KMS-11 (cell line): ENCODE measurements at regions not wholly inside any gene's neighbourhood (a gene's known extent, or its start where the extent isn't known, plus 50 kb on each side); places are given as distances from the start of the nearest gene placed in this dataset.
"Not testable (repeated sequence)": the region's sequence is repeated elsewhere in the genome, so short reads cannot be mapped to it uniquely, and the experiment has no call there.

Experiments used
- H2AFZ ChIP-seq: fragments of 200-600 bp; sonication (generic); 2 replicates; pipeline ENCODE4 v1.6.1; 2016; ENCODE audit warnings: antibody characterized with exemption, mixed run types, low read depth
- H3K27ac ChIP-seq: fragments of 200-600 bp; sonication (generic); 2 replicates; pipeline ENCODE4 v1.6.1; 2016; ENCODE audit warnings: mild to moderate bottlenecking, mixed run types
- H3K27me3 ChIP-seq: fragments of 200-600 bp; sonication (generic); 2 replicates; pipeline ENCODE4 v1.6.1; 2017; ENCODE audit warnings: mild to moderate bottlenecking, low read depth, mixed run types, moderate library complexity; ENCODE audit not compliant: insufficient read depth
- H3K36me3 ChIP-seq: fragments of 200-600 bp; sonication (generic); 2 replicates; pipeline ENCODE4 v1.6.1; 2017; ENCODE audit warnings: mild to moderate bottlenecking, mixed run types; ENCODE audit not compliant: insufficient read depth
- H3K4me1 ChIP-seq: fragments of 200-600 bp; sonication (generic); 2 replicates; pipeline ENCODE4 v1.6.1; 2016; ENCODE audit warnings: mild to moderate bottlenecking, low read depth, mixed run types; ENCODE audit not compliant: poor library complexity, severe bottlenecking
- H3K4me2 ChIP-seq: fragments of 200-600 bp; sonication (generic); 2 replicates; pipeline ENCODE4 v1.7.0; 2016; ENCODE audit warnings: mild to moderate bottlenecking, mixed run types
- H3K4me3 ChIP-seq: fragments of 200-600 bp; sonication (generic); IDR thresholded peaks from 2 replicates; pipeline ENCODE4 v1.6.1; 2017; ENCODE audit warnings: low read depth, low read length, mixed read lengths; ENCODE audit not compliant: insufficient read depth
- H3K79me2 ChIP-seq: fragments of 200-600 bp; sonication (generic); 2 replicates; pipeline ENCODE4 v1.6.1; 2016; ENCODE audit warnings: low read depth, mixed run types; ENCODE audit not compliant: insufficient read depth
- H3K9ac ChIP-seq: fragments of 200-600 bp; sonication (generic); 2 replicates; pipeline ENCODE4 v1.6.1; 2016; ENCODE audit warnings: mild to moderate bottlenecking, mixed run types
- H4K20me1 ChIP-seq: fragments of 200-600 bp; sonication (generic); 2 replicates; pipeline ENCODE4 v1.6.1; 2016; ENCODE audit warnings: mild to moderate bottlenecking, mixed run types; ENCODE audit not compliant: insufficient read depth
- TF ChIP-seq, protein P1 (sequence below): fragments of 200-600 bp; sonication (generic); conservative IDR thresholded peaks from 2 replicates; pipeline ENCODE4 v1.6.1; 2017; ENCODE audit warnings: low read depth, mild to moderate bottlenecking, antibody characterized with exemption, low read length, moderate library complexity, mixed read lengths

DNA sequence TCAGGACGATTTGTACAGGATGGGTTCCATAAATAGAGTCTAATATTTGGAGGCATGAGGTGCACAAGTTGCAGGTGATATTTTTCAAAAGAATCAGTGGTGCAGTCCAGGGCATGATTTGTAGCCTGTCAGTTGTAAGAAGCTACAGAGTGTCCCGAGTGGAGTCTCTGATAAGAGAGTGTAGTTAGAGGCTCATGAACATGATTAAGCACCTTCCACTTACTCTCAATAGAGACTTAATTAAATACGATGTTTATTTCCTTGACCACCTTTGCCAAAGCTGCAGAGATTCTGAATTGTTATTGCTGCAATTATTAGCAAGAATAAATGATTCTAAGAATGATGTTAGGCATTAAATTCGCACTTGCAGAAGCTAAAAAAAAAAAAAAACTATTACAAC, 218.4 kb upstream of the LRTM1 start:
- no peak overlapping the region for H3K4me3 ChIP-seq
- no peak overlapping the region for H2AFZ ChIP-seq

DNA sequence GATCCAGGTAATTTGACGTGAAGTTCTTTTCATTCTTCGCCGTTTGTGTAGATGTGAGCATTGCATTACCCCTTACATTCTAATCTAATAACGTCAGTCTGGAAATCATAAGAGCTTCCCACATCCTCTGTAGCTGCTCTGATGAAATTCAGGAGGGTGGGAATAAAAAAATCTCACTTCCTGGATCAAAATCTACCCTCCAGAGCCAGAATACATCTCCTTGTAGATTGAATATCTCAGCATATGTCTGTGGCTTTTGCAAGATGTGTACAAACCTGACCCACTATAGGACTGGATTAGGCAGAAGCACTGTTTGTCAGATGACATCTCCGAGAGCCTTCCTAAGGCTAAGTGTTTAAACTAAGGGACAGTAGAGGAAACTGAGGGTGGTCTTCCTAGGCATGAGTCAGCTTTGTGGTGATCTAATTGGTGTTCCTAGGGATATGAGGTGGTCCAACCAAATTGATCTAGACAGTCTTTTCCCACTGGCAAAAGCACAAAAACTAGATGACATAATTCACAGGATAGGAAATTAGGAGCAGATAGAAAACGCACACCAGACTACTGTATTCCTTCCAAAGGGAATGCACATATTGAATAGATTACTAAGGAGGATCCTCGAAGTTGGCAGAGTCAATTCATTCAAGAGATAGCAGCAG, 216.3 kb upstream of the LRTM1 start:
- TF ChIP-seq, protein P1, sequence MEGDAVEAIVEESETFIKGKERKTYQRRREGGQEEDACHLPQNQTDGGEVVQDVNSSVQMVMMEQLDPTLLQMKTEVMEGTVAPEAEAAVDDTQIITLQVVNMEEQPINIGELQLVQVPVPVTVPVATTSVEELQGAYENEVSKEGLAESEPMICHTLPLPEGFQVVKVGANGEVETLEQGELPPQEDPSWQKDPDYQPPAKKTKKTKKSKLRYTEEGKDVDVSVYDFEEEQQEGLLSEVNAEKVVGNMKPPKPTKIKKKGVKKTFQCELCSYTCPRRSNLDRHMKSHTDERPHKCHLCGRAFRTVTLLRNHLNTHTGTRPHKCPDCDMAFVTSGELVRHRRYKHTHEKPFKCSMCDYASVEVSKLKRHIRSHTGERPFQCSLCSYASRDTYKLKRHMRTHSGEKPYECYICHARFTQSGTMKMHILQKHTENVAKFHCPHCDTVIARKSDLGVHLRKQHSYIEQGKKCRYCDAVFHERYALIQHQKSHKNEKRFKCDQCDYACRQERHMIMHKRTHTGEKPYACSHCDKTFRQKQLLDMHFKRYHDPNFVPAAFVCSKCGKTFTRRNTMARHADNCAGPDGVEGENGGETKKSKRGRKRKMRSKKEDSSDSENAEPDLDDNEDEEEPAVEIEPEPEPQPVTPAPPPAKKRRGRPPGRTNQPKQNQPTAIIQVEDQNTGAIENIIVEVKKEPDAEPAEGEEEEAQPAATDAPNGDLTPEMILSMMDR = no peak
- Histone ChIP-seq H2AFZ (no peak overlapping the region), H3K27ac (no peak overlapping the region)

More for the DNA sequence above, 218.4 kb upstream of the LRTM1 start:
- H3K27ac ChIP-seq = no peak overlapping the region
- H3K9ac ChIP-seq = no peak overlapping the region
- H3K79me2 ChIP-seq = no peaks in the 10 kb centered on the region
- H3K4me1 ChIP-seq = no peaks in the 10 kb centered on the region
- no peaks in the 10 kb centered on the region for H3K36me3 ChIP-seq
- H4K20me1 ChIP-seq = no peaks in the 10 kb centered on the region
- TF ChIP-seq, protein P1 = no peak
- no peaks in the 10 kb centered on the region for H3K27me3 ChIP-seq
- no peak overlapping the region for H3K4me2 ChIP-seq

DNA sequence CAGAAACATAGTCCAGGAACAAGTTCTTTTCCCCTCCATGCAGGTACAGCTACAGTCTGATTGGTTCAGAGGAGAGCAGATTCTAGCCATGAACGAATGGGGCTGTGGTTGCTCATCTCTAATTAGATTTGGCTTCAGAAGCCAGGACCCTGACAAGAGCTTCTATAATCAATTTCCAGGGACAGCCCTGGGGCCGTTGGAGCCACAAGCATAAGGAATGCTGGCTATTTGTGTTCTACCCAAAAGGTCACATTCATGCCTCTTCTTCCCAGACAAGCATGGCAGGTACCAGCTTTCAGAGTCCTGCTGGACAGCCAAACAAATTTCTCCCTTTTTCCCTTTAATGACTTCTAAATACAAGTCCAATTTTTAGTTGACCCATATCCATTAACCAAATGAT, 215.5 kb upstream of the LRTM1 start:
- H3K27me3 ChIP-seq = no peaks in the 10 kb centered on the region
- TF ChIP-seq, protein P1 = no peak
- no peaks in the 10 kb centered on the region for H3K4me1 ChIP-seq
- H2AFZ ChIP-seq = no peak overlapping the region
- no peaks in the 10 kb centered on the region for H4K20me1 ChIP-seq
- H3K4me2 ChIP-seq = no peak overlapping the region
- H3K9ac ChIP-seq = no peak overlapping the region
- H3K36me3 ChIP-seq = no peaks in the 10 kb centered on the region
- no peaks in the 10 kb centered on the region for H3K79me2 ChIP-seq
- H3K27ac ChIP-seq = no peak overlapping the region
- no peak overlapping the region for H3K4me3 ChIP-seq

More for the DNA sequence above, 216.3 kb upstream of the LRTM1 start:
- Histone ChIP-seq H3K4me2 (no peak overlapping the region), H3K79me2 (no peaks in the 10 kb centered on the region), H3K36me3 (no peaks in the 10 kb centered on the region), H3K9ac (no peak overlapping the region), H3K27me3 (no peaks in the 10 kb centered on the region), H3K4me1 (no peaks in the 10 kb centered on the region), H4K20me1 (no peaks in the 10 kb centered on the region), H3K4me3 (no peak overlapping the region)

DNA sequence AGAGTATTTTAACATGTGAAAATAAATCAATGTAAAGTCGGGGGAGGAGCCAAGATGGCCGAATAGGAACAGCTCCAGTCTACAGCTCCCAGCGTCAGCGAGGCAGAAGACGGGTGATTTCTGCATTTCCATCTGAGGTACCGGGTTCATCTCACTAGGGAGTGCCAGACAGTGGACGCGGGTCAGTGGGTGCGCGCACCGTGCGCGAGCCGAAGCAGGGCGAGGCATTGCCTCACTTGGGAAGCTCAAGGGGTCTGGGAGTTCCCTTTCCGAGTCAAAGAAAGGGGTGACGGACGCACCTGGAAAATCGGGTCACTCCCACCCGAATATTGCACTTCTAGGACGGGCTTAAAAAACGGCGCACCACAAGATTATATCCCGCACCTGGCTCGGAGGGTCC, 208.4 kb upstream of the LRTM1 start:
- H3K27ac ChIP-seq, H3K4me2 ChIP-seq, H4K20me1 ChIP-seq, H3K9ac ChIP-seq, H3K4me1 ChIP-seq, H3K4me3 ChIP-seq, H3K36me3 ChIP-seq, H2AFZ ChIP-seq, H3K79me2 ChIP-seq, H3K27me3 ChIP-seq: not testable (repeated sequence)

DNA sequence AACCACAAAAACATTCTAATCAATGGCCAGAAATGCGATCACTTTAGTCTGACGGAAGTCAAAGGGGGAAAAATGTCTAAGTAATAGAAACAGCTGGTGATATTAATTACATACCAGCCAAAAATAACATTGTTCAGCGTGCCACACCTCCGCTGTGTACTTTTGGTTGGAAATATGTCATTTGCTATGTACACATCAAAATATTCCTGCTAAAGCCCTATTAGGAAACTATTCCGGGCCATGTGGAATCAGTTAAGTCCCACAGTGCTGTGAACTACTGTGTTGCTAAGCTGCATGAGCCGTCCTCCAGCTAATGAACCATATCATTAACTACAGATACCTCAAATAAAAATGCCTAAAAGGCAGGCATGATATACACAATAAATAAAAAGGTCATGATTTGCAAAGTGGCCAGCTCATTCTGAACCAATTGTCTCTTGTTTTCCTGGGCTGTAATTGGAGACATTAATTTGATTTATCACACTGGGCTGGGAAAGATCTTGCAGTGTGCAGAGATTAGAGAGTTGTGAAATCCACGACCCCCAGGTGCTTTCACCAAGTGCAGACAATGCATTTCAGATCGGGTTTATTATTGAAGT, 200.5 kb upstream of the LRTM1 start:
- H3K4me1 ChIP-seq = no peaks in the 10 kb centered on the region
- TF ChIP-seq, protein P1 = no peak
- H3K27ac ChIP-seq = no peak overlapping the region
- no peaks in the 10 kb centered on the region for H3K36me3 ChIP-seq
- H3K9ac ChIP-seq = no peak overlapping the region
- no peak overlapping the region for H3K4me2 ChIP-seq
- no peaks in the 10 kb centered on the region for H4K20me1 ChIP-seq
- no peaks in the 10 kb centered on the region for H3K27me3 ChIP-seq
- no peaks in the 10 kb centered on the region for H3K79me2 ChIP-seq
- H3K4me3 ChIP-seq = no peak overlapping the region
- no peak overlapping the region for H2AFZ ChIP-seq
